IMR-90 (cell line): ENCODE measurements at regions not wholly inside any gene's neighbourhood (a gene's known extent, or its start where the extent isn't known, plus 50 kb on each side); places are given as distances from the start of the nearest gene placed in this dataset.

Experiments used
- ATAC-seq: fragments of 200-7000 bp; cut with Tn5 transposase; 2 replicates; pipeline ENCODE4 v1.9.1; 2020; ENCODE audit warnings: low read depth, mild to moderate bottlenecking, moderate library complexity
- BruUV-seq: library from RNA; stranded (reverse); fragments of 400-500 nt; replicated peaks from 2 replicates; lab custom pipeline; 2021; lab: Mats Ljungman, UMichigan
- CTCF ChIA-PET: fragments of 300-600 bp; formaldehyde crosslinking; extraction: SDS; loops from one replicate; lab custom pipeline; 2021; ENCODE audit warnings: antibody characterized with exemption; lab: Yijun Ruan, JAX
- POLR2A ChIA-PET: fragments of 300-600 bp; sonication (Branson Sonifier 250); formaldehyde crosslinking; loops from one replicate; lab custom pipeline; 2022; ENCODE audit warnings: antibody characterized with exemption; ENCODE audit not compliant: unreplicated experiment; lab: Charles Lee
- DNase-seq: peaks from one replicate; pipeline ENCODE4 v3.0.0; 2013
- H2AFZ ChIP-seq: replicated peaks from 2 replicates; pipeline ENCODE3; 2013; ENCODE audit warnings: low read length, mild to moderate bottlenecking; ENCODE audit not compliant: poor library complexity
- H2AK5ac ChIP-seq: 2 replicates; pipeline ENCODE4 v1.6.1; 2013; ENCODE audit warnings: low read depth, low read length, inconsistent platforms
- H2AK9ac ChIP-seq: replicated peaks from 2 replicates; pipeline ENCODE3; 2013; ENCODE audit warnings: mild to moderate bottlenecking, low read depth, low read length, moderate library complexity; ENCODE audit not compliant: poor library complexity
- H2BK120ac ChIP-seq: 2 replicates; pipeline ENCODE4 v1.6.1; 2013; ENCODE audit warnings: low read depth, low read length, inconsistent platforms
- H2BK15ac ChIP-seq: 3 replicates; pipeline ENCODE4 v1.6.1; 2013; ENCODE audit warnings: low read depth, low read length, inconsistent platforms
- H2BK20ac ChIP-seq: 2 replicates; pipeline ENCODE4 v1.6.1; 2013; ENCODE audit warnings: low read depth, mild to moderate bottlenecking, inconsistent platforms, low read length, moderate library complexity
- H2BK5ac ChIP-seq: 2 replicates; pipeline ENCODE4 v1.6.1; 2013; ENCODE audit warnings: mild to moderate bottlenecking, low read depth, low read length, inconsistent platforms; ENCODE audit not compliant: poor library complexity, severe bottlenecking
- H3K14ac ChIP-seq: replicated peaks from 2 replicates; pipeline ENCODE4 v1.6.1; 2013; ENCODE audit warnings: low read depth, low read length, inconsistent platforms
- H3K18ac ChIP-seq: 2 replicates; pipeline ENCODE4 v1.6.1; 2013; ENCODE audit warnings: low read depth, low read length, control low read depth
- H3K23ac ChIP-seq: 2 replicates; pipeline ENCODE4 v1.6.1; 2013; ENCODE audit warnings: low read depth, low read length, inconsistent platforms
- H3K27ac ChIP-seq: 2 replicates; pipeline ENCODE4 v1.5.1; 2013; ENCODE audit warnings: mild to moderate bottlenecking, control low read depth, low read length; ENCODE audit not compliant: insufficient read depth
- H3K27me3 ChIP-seq: 2 replicates; pipeline ENCODE4 v1.6.1; 2013; ENCODE audit warnings: low read length; ENCODE audit not compliant: control insufficient read depth, insufficient read depth
- H3K36me3 ChIP-seq: 2 replicates; pipeline ENCODE4 v1.6.1; 2013; ENCODE audit warnings: low read length, mixed read lengths; ENCODE audit not compliant: control insufficient read depth, insufficient read depth
- H3K4ac ChIP-seq: 2 replicates; pipeline ENCODE4 v1.6.1; 2013; ENCODE audit warnings: low read depth, low read length, inconsistent platforms
- H3K4me1 ChIP-seq: 2 replicates; pipeline ENCODE4 v1.6.1; 2013; ENCODE audit warnings: low read length, mixed read lengths; ENCODE audit not compliant: control insufficient read depth, insufficient read depth
- H3K4me2 ChIP-seq: 2 replicates; pipeline ENCODE4 v1.6.1; 2013; ENCODE audit warnings: low read depth, mild to moderate bottlenecking, control low read depth, low read length, moderate library complexity
- H3K4me3 ChIP-seq: 2 replicates; pipeline ENCODE4 v1.5.1; 2013; ENCODE audit warnings: low read depth, mild to moderate bottlenecking, control low read depth, low read length, moderate library complexity; ENCODE audit not compliant: insufficient read depth
- H3K56ac ChIP-seq: 2 replicates; pipeline ENCODE4 v1.6.1; 2013; ENCODE audit warnings: low read length, inconsistent platforms; ENCODE audit not compliant: insufficient read depth; ENCODE audit errors: extremely low read depth
- H3K79me1 ChIP-seq, 2 experiments: 2 replicates each; pipeline ENCODE4 v1.6.1; 2013; ENCODE audit warnings: low read length in 2 of 2, inconsistent platforms in 1 of 2, low read depth in 1 of 2
- H3K9ac ChIP-seq: 2 replicates; pipeline ENCODE4 v1.6.1; 2013; ENCODE audit warnings: low read depth, low read length, control low read depth
- H3K9me1 ChIP-seq: 2 replicates; pipeline ENCODE4 v1.6.1; 2013; ENCODE audit warnings: low read length, inconsistent platforms; ENCODE audit not compliant: insufficient read depth
- H3K9me3 ChIP-seq: 2 replicates; pipeline ENCODE4 v1.6.1; 2013; ENCODE audit warnings: low read length; ENCODE audit not compliant: control insufficient read depth, insufficient read depth
- H4K20me1 ChIP-seq: 2 replicates; pipeline ENCODE4 v1.6.1; 2013; ENCODE audit warnings: low read length, inconsistent platforms; ENCODE audit not compliant: insufficient read depth
- H4K5ac ChIP-seq: 2 replicates; pipeline ENCODE4 v1.6.1; 2013; ENCODE audit warnings: mild to moderate bottlenecking, low read depth, low read length, control low read depth
- H4K8ac ChIP-seq, 2 experiments: 2 replicates each; pipeline ENCODE4 v1.6.1; 2013; ENCODE audit warnings: low read depth in 2 of 2, low read length in 2 of 2, control low read depth in 1 of 2, inconsistent platforms in 1 of 2
- H4K91ac ChIP-seq: 2 replicates; pipeline ENCODE4 v1.6.1; 2013; ENCODE audit warnings: low read depth, low read length, inconsistent platforms; ENCODE audit not compliant: insufficient read depth
- CEBPB ChIP-seq: IDR thresholded peaks from 2 replicates; pipeline ENCODE4 v1.6.1; 2012; ENCODE audit warnings: low read depth, low read length, improper control_type of control experiment
- CHD1 ChIP-seq: IDR thresholded peaks from 2 replicates; pipeline ENCODE4 v1.6.1; 2012; ENCODE audit warnings: low read depth, low read length, improper control_type of control experiment
- FOS ChIP-seq: fragments of 150-350 bp; IDR thresholded peaks from 2 replicates; pipeline ENCODE4 v1.6.1; 2016; ENCODE audit warnings: low read depth, low read length
- MAZ ChIP-seq: IDR thresholded peaks from 2 replicates; pipeline ENCODE4 v1.6.1; 2012; ENCODE audit warnings: low read depth, mild to moderate bottlenecking, low read length, improper control_type of control experiment, moderate library complexity, borderline replicate concordance
- MXI1 ChIP-seq: IDR thresholded peaks from 2 replicates; pipeline ENCODE4 v1.6.1; 2012; ENCODE audit warnings: low read depth, mild to moderate bottlenecking, low read length, moderate library complexity, borderline replicate concordance
- NFE2L2 ChIP-seq: fragments of 150-350 bp; IDR thresholded peaks from 2 replicates; pipeline ENCODE4 v1.6.1; 2016; ENCODE audit warnings: low read depth, mild to moderate bottlenecking, low read length
- POLR2A ChIP-seq: IDR thresholded peaks from 2 replicates; pipeline ENCODE4 v1.6.1; 2012; ENCODE audit warnings: mild to moderate bottlenecking, low read depth, low read length
- RAD21 ChIP-seq: IDR thresholded peaks from 2 replicates; pipeline ENCODE4 v1.6.1; 2012; ENCODE audit warnings: low read length, improper control_type of control experiment
- RFX5 ChIP-seq: IDR thresholded peaks from 2 replicates; pipeline ENCODE4 v1.8.0; 2012; ENCODE audit warnings: low read depth, mild to moderate bottlenecking, low read length, moderate library complexity
- WGBS, 2 experiments: methylation state at CpG; one replicate each; pipeline versions ENCODE4 v1.1.5 to v1.1.7; 2013; ENCODE audit warnings: missing lambda C conversion rate in 2 of 2; ENCODE audit not compliant: insufficient read length in 1 of 2; ENCODE audit errors: extremely low coverage in 2 of 2; 5-methylcytosine and 5-hydroxymethylcytosine counted together
- dilution Hi-C: fragments of 300-500 bp; cut with HindIII; formaldehyde crosslinking; loops from one replicate; pipeline ENCODE4 v1.14.3; 2018; ENCODE audit warnings: low sequenced_read_pairs; ENCODE audit not compliant: unreplicated experiment
- in situ Hi-C: fragments of 300-500 bp; cut with MboI; formaldehyde crosslinking; loops from 3 replicates; pipeline ENCODE4 v1.14.3; 2019; ENCODE audit warnings: low sequenced_read_pairs, inconsistent platforms, mixed read lengths
- intact Hi-C: fragments of 100-400 bp; cut with micrococcal nuclease; formaldehyde crosslinking; loops from 2 replicates; pipeline ENCODE4 v1.10.0; 2022
- TF ChIP-seq, protein P1 (sequence below): fragments of 150-350 bp; IDR thresholded peaks from 2 replicates; pipeline ENCODE4 v1.6.1; 2016; ENCODE audit warnings: low read depth, mild to moderate bottlenecking, low read length, moderate library complexity, borderline replicate concordance
- TF ChIP-seq, protein P2 (sequence below): conservative IDR thresholded peaks from 2 replicates; pipeline ENCODE4 v1.5.1; 2012; ENCODE audit warnings: mild to moderate bottlenecking, low read depth, low read length, improper control_type of control experiment
- TF ChIP-seq, protein P3 (sequence below): fragments of 150-350 bp; IDR thresholded peaks from 2 replicates; pipeline ENCODE4 v1.6.1; 2017; ENCODE audit warnings: mild to moderate bottlenecking, antibody characterized with exemption, low read length, low read depth

DNA sequence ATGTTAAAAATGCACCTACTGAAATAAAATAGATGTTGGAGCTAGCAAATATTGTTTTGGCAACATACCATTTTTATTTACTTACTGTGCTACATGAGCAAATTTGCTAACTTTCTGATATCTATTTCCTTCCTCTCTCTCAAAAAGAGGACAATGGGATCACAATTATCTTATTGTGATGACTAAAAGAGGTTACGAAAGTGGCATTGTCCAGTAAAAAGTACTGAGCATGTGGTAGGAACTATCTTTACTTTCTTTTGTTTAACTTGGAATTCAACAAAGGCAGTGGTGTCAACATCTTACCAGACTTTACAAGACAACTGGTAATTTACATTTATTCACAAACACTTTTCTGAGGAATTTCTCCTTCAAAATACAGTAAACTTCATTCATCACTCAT is 1542.6 kb upstream of the CDH8 start:
- dilution Hi-C loops (no loop called here), in situ Hi-C loops (no loop called here), intact Hi-C loops (no loop called here)
- H3K14ac ChIP-seq = no peak overlapping the region
- H2AFZ ChIP-seq = no peak overlapping the region
- H4K5ac ChIP-seq = no peak overlapping the region
- H3K4ac ChIP-seq = no peak overlapping the region
- no peaks in the 10 kb centered on the region for H3K79me1 ChIP-seq
- CTCF ChIA-PET = no interaction called here
- H4K20me1 ChIP-seq = no peaks in the 10 kb centered on the region
- no peak overlapping the region for H4K8ac ChIP-seq
- BruUV-seq = no TSS peak
- no peak overlapping the region for H2BK15ac ChIP-seq
- H3K4me3 ChIP-seq = no peak overlapping the region
- no peaks in the 10 kb centered on the region for H3K9me3 ChIP-seq
- no peak overlapping the region for H3K18ac ChIP-seq
- no peak overlapping the region for H2BK20ac ChIP-seq
- H2AK9ac ChIP-seq = no peak overlapping the region
- H3K4me2 ChIP-seq = no peak overlapping the region
- no peak overlapping the region for H2BK5ac ChIP-seq
- H3K27ac ChIP-seq = no peak overlapping the region
- H3K36me3 ChIP-seq = no peaks in the 10 kb centered on the region
- H3K27me3 ChIP-seq = no peaks in the 10 kb centered on the region
- POLR2A ChIA-PET = no interaction called here
- H3K9ac ChIP-seq = no peak overlapping the region
- no peaks in the 10 kb centered on the region for H3K4me1 ChIP-seq
- no peak overlapping the region for H3K56ac ChIP-seq
- no peaks in the 10 kb centered on the region for H3K9me1 ChIP-seq
- no CpG with 5 or more reads among the region's 1 CpG for WGBS, 2 experiments
- H2BK120ac ChIP-seq = no peak overlapping the region
- H4K91ac ChIP-seq = no peak overlapping the region
- no peak overlapping the region for H3K23ac ChIP-seq
- DNase-seq (no peak), ATAC-seq (no peak)
- TF ChIP-seq NFE2L2 (no peak), FOS (no peak), CEBPB (no peak), CHD1 (no peak), POLR2A (no peak), MAZ (no peak), RAD21 (no peak), RFX5 (no peak), MXI1 (no peak)
- TF ChIP-seq, protein P1, sequence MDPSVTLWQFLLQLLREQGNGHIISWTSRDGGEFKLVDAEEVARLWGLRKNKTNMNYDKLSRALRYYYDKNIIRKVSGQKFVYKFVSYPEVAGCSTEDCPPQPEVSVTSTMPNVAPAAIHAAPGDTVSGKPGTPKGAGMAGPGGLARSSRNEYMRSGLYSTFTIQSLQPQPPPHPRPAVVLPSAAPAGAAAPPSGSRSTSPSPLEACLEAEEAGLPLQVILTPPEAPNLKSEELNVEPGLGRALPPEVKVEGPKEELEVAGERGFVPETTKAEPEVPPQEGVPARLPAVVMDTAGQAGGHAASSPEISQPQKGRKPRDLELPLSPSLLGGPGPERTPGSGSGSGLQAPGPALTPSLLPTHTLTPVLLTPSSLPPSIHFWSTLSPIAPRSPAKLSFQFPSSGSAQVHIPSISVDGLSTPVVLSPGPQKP = no peak
- TF ChIP-seq, protein P2, sequence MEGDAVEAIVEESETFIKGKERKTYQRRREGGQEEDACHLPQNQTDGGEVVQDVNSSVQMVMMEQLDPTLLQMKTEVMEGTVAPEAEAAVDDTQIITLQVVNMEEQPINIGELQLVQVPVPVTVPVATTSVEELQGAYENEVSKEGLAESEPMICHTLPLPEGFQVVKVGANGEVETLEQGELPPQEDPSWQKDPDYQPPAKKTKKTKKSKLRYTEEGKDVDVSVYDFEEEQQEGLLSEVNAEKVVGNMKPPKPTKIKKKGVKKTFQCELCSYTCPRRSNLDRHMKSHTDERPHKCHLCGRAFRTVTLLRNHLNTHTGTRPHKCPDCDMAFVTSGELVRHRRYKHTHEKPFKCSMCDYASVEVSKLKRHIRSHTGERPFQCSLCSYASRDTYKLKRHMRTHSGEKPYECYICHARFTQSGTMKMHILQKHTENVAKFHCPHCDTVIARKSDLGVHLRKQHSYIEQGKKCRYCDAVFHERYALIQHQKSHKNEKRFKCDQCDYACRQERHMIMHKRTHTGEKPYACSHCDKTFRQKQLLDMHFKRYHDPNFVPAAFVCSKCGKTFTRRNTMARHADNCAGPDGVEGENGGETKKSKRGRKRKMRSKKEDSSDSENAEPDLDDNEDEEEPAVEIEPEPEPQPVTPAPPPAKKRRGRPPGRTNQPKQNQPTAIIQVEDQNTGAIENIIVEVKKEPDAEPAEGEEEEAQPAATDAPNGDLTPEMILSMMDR = no peak
- TF ChIP-seq, protein P3, sequence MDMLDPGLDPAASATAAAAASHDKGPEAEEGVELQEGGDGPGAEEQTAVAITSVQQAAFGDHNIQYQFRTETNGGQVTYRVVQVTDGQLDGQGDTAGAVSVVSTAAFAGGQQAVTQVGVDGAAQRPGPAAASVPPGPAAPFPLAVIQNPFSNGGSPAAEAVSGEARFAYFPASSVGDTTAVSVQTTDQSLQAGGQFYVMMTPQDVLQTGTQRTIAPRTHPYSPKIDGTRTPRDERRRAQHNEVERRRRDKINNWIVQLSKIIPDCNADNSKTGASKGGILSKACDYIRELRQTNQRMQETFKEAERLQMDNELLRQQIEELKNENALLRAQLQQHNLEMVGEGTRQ = no peak
- H2AK5ac ChIP-seq = no peak overlapping the region
